ENCODE measurements at regions not wholly inside any gene's neighbourhood (a gene's known extent, or its start where the extent isn't known, plus 50 kb on each side); places are given as distances from the start of the nearest gene placed in this dataset.

GRCh38 chr20:19077370-19078220 is 134.8 kb upstream of the SLC24A3 start:
- DNase-seq (ENCODE audit: low spot score) = no peak

DNA sequence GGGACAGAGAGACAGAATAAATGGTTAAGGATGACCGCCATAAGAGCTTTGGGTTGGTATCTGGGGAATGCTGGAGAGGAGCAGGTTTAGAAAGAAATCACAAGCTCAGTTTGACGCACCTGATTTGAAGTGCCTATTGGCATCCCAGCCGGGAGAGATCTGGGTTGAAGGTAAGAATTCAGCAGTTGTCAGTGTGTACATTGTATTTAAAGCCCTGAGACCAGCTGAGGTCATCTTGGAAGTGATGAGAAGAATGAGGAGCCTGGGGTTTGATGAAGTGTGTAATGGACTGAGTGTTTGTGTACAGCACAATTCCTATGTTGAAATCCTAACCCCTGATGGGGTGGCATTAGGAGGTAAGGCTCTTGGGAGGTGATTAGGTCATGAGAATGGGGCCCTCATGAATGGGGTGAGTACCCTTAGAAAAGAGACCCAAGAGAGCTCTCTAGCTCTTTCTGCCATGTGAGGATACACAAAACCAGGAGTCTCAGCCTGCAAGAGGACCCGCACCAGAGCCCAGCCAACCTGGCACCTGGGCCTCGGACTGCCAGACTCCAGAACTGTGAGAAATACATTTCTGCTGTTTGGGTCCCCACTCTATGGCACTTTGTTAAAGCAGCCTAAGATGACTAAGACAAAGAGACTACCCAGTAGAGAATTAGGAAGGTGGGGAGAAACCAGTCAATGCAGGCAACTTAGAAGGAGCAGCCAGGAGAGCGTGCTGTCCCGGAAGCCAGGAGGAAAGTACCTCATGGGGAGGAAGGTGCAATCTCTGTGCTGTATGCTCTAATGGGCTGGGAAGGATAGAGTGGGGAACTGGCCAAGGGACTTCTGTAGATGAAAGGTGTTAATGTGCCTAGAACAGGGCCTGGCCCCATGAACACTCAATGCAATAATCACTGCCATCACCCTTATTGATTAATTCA is 133.7 kb upstream of the SLC24A3 start:
- DNase-seq (ENCODE audit: low spot score) = no peak

GRCh38 chr20:19079536-19080299 is 132.7 kb upstream of the SLC24A3 start:
- no peak for DNase-seq (ENCODE audit: low spot score)

DNA sequence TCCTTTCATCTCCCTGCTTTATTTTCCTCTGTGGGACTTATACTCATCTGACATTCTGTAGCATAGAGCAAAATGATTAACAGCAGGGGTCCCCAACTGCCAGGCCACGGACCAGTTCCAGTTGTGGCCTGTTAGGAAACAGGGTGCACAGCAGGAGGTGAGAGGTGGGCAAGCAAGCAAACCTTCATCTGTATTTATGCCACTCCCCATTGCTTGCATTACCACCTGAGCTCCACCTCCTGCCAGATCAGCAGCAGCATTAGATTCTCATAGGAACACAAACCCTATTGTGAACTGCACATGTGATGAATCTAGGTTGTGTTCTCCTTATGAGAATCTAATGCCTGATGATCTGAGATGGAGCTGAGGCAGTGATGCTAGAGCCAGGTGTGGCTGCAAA is 130.5 kb upstream of the SLC24A3 start:
- DNase-seq (ENCODE audit: low spot score) = no peak

DNA sequence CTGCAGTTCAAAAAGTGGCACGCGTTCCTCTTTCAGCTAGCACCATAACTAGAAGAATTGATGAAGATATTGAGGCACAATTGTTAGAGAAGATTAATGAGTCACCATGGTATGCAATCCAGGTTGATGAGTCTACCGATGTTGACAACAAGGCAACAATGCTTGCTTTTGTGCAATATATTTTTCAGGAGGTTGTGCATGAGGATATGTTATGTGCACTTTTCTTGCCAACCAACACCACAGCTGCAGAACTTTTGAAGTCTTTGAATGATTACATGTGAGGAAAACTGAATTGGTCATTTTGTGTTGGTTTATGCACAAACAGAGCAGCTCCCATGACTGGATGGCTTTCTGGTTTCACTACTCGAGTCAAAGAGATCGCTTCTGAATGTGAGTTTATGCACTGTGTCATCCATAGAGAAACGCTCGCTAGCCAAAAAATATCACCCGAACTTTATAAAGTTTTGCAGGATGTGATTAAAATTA is 129.3 kb upstream of the SLC24A3 start:
- DNase-seq (ENCODE audit: low spot score) = no peak

DNA sequence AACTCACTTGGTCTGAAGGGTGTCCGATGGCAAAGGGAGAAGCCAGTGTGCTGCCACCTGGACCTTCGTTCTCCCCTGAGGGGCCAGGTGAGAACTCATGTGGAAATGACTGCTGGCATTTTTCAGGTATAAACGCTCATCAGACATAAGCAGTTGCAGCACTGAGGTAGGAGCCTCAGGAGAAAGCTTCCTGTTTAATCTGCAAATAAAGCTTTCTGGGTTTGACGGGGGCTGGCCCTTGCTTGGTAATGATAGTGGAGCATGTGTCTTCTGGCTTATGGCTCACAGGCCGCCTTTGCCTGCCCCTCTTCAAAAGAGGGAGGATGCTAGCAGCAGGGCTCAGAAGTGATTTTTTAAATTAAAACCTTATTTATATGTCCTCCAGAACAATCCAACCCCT is 122.1 kb upstream of the SLC24A3 start:
- no peak for DNase-seq (ENCODE audit: low spot score)

DNA sequence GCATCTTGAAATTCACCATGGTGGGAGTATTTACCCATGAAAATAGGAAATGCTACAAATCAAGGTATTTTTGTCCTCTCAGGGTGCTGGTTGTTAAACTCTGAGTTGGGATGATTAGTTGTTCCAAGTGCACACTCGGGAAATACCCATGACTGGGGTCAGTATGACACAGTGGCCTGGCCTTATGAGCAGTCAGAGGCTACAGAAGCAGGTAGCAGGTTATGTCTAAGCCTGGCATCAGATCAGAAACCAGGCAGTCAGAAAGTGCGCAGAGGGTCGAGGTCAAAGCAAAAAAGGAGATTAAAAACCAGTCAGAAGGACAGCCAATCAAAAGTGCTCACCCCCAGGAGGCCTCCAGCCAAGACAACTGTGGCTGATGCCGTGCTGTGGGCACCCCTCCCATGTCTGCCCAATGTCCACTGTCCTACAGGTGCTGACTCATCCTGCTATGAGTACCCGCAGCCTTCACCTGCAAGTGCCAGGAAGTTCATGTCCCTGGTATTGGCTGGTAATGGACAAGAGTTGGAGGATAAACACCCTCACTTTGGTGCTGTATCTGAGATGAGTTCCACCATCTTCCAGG is 117.4 kb upstream of the SLC24A3 start:
- DNase-seq (ENCODE audit: low spot score) = peak; percentile 63

GRCh38 chr20:19095762-19096161 is 116.7 kb upstream of the SLC24A3 start:
- DNase-seq (ENCODE audit: low spot score) = no peak

- DNase-seq (ENCODE audit: low spot score) = no peak
Measured at GRCh38 chr20:19096843-19097242, 115.6 kb upstream of the SLC24A3 start.

- DNase-seq (ENCODE audit: low spot score) = no peak
Measured at GRCh38 chr20:19098117-19098516, 114.3 kb upstream of the SLC24A3 start.

- DNase-seq (ENCODE audit: low spot score) = no peak
Measured at GRCh38 chr20:19098806-19099578, 113.5 kb upstream of the SLC24A3 start.

DNA sequence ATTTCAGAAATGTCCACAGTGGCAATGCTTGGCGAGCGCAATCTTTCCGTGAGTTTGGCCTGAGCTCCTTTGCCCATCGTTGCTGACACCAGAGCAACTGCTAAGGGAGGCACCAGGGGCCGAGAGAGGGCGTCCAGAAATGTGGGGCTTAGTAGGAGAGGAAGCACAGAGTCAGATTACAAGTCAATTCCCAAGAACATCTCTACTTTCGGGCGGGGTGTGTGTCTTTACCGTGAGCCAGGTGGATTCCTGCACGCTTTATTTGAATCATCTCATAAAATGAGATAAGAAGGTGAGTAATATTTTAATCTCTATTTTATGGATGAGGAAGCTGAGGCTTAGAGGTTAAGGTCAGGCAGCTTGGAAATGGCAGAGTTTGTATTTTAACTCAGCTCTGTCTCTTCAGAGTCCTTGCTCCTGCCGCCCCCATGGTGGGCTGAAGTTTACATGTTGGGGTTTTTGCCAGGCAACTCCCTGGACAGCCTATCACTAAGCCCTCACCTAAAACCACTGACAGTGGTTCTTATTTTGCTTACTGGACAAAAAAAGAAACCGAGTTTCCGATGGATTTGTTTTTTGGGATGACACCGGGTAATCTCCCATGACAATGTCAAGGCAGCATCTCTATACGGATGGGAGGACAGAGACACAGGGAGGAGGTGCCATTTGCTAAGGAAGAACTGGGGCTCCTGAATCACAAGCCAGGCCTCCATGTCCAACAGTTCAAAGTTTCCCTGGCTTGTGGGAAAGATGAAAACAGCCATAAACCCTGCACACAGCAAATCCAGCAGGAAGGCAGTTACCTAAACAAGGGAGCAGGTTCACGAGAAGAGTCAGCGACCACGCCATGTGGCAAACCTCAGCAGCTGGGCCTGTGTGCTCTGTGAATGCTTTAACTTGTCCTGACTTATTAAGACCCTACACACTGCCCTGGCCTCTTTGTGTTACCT is 112.6 kb upstream of the SLC24A3 start:
- DNase-seq (ENCODE audit: low spot score) = peak; percentile 12

DNA sequence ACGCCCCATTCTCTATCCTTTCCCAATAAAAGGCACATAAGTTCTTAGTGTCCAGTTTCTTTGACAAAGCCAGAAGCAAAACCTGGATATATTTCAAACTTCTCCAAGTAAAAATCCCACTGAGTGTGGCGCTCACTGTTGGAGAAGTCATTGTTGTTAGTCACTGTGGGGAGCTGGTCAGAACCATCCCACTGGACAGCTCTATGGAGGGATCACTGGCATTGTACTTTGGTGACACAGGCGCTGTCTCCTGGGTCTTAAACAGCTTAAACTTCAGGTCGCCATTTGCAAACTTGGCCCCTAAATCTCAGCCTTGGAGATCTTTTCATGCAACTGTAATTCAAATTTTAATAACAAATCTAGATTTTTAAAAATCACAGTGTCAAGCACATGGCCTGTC is 111.5 kb upstream of the SLC24A3 start:
- DNase-seq (ENCODE audit: low spot score) = no peak

DNA sequence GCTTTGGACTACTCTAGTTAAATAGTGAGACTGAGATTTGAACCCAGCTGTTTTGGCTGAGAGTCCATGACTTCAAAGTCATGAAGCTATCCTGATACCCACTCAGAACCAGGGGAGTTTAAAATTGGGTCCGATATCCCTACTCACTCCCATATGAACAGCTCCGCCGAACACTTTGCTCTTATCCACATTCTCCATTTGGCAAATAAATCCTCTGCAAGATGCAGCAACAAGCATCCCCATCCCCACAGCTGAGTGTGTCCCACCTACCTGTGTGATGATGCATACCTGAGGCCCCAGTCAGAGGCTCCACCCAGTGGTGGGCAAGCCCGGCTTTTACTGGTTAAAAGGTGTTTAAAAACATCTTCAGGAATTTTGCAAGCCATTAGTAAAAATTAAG is 108.3 kb upstream of the SLC24A3 start:
- DNase-seq (ENCODE audit: low spot score) = no peak

DNA sequence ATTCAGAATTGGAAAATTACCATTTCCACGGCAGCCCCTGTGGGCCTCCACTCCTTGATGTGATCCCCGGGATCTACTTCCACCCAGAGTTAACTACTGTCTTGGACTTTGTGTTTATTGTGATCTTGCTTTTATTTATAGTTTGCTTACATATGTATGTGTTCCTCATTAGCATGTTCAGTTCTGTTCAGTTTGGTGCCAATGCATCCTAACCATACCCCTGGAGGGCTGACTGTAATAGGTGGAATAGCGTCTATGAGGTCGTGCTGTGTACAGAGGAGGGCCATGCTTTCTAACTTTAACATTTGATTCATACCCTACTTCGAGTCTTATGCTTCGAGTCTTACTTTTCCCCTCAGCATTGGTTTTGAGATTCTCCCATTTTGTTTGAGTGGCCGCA is 104.3 kb upstream of the SLC24A3 start:
- DNase-seq (ENCODE audit: low spot score) = no peak

GRCh38 chr20:19110285-19110684 is 102.2 kb upstream of the SLC24A3 start:
- DNase-seq (ENCODE audit: low spot score) = no peak

DNA sequence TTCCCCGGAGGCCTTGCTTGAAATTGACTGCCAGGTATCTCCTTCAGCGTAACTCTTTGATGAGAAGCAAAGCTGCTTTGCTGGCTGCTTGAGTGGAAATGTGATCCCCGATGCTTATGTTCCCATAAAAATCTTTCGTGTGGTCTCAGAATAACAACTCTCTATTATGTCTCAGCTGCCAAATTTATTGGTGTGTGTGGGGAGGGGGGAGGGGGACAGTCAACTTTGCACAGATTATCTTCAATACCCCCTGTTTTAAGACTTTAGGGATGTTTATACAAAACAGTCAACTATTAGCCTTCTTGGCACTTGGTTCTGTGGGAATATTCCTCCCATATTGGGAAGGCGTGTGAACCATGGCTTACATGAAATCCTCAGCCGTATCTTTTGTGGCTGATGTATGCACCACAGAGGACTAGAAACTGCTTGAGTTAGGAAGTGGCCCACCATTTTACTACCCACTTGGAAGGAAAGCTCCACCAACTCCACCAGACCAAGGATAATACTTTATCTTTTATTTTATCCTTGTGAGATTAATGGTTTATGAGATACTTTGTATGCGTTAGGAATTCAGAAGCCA is 101.5 kb upstream of the SLC24A3 start:
- no peak for DNase-seq (ENCODE audit: low spot score)

- DNase-seq (ENCODE audit: low spot score) = no peak
Measured at GRCh38 chr20:19112828-19113227, 99.6 kb upstream of the SLC24A3 start.

DNA sequence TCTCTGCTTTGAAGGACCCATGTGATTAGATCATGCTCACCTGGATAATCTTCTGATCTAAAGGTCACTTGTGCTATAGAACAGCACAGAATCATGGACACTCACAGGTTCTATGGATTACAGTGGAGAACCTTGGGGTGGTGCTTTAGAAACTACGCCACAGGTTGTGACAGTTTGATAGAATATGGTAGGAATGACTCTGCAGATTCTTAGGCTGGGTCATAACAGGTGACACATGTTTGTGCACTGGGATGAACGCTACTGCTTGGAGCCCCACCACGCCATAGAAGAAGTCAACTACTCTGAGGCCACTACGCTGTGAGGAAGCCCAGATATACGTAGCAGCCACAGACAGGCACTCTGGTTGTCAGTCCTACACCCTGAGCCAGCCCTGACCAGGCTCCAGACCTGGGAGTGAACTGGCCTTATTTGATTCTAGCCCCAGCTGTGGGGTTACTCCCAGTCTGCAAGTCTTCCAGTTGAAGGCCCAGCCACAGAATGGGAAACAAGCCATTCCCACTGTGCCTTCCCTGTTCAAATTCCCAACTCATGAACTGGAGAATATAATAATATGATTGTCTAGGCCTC is 99.0 kb upstream of the SLC24A3 start:
- DNase-seq (ENCODE audit: low spot score) = no peak

Measured in mucosa of gallbladder (tissue), 1 donor.